NCI-H2081 treated with DMSO at 0.1 percent for 48 hours (cell line): ENCODE measurements at regions not wholly inside any gene's neighbourhood (a gene's known extent, or its start where the extent isn't known, plus 50 kb on each side); places are given as distances from the start of the nearest gene placed in this dataset.

ENCODE experiments used
- DNase-seq: peaks from one replicate; lab custom pipeline; 2025; lab: John Stamatoyannopoulos, UW

DNA sequence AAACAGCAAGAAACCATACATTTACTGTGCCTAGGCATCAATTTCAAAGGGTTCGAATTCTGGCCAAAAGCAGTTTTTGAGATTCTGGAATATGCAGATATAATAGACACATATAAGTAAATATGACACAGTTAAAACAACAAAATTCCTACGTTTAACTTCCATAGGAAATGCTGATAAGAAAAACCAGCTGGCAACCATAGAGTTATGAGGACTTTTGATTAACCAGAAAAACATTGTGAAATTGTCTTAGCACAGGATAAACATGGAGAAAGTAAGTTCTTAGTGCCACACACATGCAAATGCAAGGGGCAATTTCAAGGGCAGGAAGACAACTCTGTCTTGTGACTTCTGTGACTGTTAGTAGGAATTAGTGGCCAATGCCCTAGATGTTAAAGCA lies 702.1 kb downstream of the TNS3 start:
- no peak for DNase-seq

DNA sequence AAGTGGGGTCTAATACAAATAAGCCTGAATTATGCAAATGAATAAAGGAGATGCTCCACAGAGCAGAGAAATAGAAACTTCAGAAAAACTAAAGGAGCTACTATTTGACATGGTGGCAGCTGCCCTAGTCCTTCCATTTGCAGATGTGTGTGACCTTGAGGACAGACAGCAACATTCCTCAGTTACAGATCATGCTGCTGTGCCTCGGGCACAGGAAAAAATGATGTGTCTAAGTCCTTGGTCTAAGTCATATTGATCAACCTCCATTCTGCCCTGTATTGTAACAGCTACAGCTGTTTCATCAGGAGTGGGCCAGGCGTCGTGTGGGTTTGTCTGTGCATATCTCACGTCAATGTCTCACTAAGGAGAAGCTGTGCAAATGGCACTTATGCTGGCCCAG lies 710.4 kb downstream of the TNS3 start:
- DNase-seq = no peak

GRCh38 chr7:46864716-46865115 lies 717.2 kb downstream of the TNS3 start:
- DNase-seq = no peak

GRCh38 chr7:46859963-46860475 lies 721.9 kb downstream of the TNS3 start:
- no peak for DNase-seq

DNA sequence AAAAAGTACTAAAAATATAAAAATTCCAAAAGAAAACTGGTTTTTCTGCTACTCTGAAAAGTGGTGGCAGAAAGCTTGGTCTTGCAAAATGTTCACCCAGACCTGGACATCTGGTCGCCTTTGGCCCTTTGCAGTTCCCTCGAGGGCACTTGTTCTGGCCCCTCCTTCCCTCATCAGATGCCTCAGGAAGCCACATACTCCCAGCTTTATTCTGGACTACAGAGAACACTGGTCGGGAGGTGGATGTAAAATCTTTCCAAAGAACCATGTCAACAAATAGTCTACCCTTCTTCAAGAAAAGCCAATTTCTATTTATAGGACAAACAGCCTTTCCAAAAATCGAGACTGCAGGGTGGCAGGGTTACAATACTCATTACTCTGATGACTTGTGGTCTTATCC lies 726.1 kb downstream of the TNS3 start:
- no peak for DNase-seq

GRCh38 chr7:46854958-46855473 lies 726.9 kb downstream of the TNS3 start:
- no peak for DNase-seq

- DNase-seq = no peak
These were observed 728.5 kb downstream of the TNS3 start for GRCh38 chr7:46853451-46853850.

DNA sequence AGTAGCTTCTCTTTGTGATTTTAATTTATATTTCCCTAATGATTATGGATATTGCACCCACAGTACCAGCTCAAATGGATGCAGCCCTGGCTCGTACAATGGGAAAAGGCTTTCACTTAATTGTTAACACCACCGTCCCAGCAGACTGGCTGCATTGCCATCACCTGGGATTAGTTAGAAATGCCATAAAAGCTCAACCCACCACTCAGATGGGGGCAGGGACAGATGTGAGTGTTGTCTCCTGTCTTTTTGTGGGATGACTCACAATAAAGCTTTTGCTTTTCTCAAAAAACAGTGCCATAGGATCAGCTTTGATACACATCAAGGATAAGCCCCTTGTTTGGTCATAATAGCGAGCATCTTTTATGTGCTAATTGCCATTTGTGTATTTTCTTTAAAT lies 729.1 kb downstream of the TNS3 start:
- DNase-seq = no peak

DNA sequence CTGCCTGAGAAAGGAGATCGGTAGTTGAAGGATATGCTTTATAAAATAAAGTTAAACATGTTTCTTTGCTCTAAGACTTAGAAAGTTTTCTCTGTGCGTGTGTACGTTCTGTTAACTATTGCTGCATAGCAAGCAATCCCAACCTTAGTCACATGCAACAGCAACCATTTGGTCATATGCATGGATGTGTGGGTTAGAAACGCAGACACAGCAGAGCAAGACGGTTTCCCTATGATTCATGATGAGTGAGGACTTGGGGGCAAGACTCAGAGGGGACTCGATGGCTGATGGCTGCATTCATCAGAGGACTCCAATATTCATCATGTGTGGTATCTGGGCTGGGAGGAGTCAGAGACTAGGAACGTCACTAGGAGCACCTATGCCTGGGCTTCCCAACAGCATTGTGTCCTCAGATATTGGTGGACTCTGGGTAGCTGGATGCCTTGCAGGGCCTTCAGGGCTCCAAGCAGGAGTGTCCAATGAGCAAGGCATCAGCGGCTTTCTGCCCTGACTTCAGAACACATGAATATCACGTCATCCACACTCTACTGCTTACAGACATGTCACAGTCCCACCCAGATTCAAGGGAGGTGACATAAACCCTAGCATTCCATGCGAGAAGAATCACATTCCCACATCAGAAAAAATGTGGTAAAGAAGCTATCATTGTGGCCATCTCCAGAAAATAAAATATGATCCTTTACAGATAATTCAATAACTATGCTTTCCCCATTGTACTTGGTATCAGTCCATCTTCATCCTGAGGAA lies 731.2 kb downstream of the TNS3 start:
- DNase-seq = no peak

DNA sequence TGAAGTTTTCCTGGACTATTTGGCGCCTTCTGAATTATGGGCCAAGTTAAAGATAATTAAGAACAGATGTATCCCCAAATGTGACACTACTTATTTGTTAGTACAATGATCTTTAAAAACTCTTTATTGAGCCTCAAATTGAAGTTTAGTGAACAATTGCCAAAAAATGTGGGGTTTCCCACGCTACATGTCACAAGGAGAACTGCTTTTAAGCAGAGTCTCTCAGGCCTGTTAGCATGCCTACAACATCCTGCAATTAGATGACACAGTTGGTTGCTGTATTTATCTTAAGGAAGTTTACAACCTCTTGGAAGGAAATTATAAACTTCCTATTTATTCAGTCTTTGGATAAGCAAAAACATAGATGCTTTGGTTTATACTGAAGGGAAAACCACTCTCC lies 733.0 kb downstream of the TNS3 start:
- DNase-seq = no peak

- DNase-seq = no peak
These were observed 733.6 kb downstream of the TNS3 start for GRCh38 chr7:46848311-46848710.

- no peak for DNase-seq
These were observed 734.8 kb downstream of the TNS3 start for GRCh38 chr7:46847126-46847525.

- DNase-seq = no peak
These were observed 737.4 kb downstream of the TNS3 start for GRCh38 chr7:46844486-46844885.

GRCh38 chr7:46841248-46841647 lies 740.7 kb downstream of the TNS3 start:
- DNase-seq = no peak

GRCh38 chr7:46839651-46840050 lies 742.3 kb downstream of the TNS3 start:
- DNase-seq = no peak

DNA sequence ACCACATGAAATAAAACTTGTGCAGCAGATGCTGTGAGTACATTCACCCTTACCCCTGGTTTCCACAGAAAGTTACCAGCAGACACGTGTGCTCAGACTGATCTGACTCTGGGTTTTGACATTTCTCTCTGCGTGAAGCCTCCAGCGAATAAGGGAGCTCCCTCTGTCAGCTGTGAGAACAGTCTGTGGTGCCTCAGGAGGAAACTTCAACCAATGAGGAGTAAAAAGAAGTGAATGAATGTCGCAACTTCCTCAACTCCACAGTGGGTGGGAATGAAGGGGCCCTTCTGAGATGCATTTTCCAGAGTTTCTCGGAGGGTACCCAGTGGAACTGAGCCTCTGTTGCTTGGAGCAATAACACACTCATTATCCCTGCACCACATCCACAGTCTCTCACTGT lies 743.4 kb downstream of the TNS3 start:
- no peak for DNase-seq

DNA sequence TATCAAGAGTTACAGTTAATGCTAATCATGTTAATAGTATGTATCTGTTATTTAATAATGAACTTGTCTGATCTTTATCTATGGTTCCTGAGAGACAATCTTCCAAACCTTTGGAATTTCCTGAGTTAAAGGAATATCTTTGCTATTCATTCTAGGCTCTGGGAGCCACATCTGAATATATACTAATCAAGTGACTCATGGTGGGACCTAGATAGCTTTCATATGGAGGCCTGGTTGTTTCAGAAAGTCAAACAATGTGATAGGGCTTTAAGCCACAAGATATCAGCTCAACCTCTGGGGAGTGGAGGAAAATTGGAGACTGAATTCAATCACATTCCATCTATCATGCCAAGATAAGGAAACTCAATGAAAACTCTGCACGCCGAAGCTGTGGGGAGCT lies 746.4 kb downstream of the TNS3 start:
- DNase-seq = no peak

DNA sequence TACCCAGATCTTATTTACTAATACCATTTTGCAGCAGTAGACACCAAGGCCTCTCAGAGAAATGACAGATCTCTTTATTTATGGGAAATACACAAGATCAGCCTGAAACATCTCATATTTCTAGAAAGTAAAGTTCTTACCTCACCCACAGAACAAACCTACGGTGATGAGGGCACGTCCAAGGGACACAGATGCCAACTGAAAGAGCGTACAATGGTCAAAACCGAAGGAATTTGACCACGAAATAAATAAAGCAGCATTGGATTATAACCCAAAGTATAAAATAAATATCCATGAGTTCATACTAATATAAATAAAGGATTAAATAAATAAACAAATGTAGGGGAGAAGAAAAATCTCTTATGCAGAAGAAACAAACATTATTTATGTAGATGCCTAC lies 747.0 kb downstream of the TNS3 start:
- no peak for DNase-seq

DNA sequence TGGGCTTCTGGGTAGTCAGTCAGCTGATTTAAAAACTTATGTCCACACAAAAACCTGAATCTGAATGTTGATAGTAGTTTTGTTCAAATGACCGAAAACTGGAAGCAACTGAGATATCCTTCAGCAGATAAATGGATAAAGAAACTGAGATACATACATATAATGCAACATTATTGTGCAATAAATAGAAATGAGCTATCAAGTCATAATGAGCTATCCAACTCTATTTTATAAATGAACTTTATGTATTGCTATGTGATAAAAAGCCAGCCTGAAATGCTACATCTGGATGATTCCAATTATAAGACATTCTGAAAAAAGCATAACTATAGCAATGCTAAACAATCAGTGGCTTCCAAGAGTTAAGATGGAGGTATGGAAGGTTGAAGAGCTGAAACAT lies 748.7 kb downstream of the TNS3 start:
- no peak for DNase-seq

- no peak for DNase-seq
These were observed 749.8 kb downstream of the TNS3 start for GRCh38 chr7:46832136-46832535.

DNA sequence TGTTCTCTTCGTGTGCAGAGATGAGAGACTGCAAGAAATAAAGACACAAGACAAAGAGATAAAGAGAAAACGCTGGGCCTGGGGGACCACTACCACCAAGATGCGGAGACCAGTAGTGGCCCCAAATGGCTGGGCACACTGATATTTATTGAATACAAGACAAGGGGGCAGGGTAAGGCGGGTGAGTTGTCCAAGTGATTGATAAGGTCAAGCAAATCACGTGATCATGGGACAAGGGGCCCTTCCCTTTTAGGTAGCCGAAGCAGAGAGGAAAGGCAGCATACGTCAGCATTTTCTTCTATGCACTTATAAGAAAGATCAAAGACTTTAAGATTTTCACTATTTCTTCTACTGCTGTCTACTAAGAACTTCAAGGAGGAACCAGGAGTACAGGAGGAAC lies 762.1 kb downstream of the TNS3 start:
- DNase-seq = no peak

DNA sequence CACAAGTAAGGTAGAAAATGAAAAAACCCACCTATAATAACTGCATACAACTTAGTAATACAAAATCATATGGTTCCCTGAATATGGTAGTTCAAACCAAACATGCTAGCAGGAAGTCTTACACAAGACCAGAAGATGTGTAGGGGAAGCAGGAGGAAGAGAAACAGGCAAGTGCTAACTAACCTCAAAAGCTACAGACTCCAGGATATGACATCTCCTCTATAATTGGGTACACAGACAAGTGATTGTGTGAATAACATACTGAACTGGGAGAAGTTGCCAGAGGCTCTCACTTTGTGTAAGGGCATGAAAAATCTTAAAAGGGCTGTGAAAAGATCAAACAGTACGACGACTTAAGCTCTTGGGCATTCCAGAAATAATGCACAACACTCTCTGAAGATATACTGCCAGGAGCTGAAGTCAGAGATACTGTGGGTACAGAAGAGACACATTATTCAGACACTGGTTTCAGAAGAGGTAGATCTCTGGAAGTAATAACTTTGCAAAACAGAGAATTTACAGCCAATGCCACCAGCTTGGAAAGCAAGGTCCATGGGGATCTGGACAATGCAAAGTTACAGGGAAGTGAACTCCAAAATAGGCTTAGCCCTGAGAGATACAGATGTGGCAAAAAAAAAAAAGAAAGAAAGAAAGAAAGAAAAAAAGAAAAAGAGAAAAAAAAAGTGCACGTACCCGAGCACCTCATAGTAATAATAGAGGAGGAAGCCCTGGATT lies 767.2 kb downstream of the TNS3 start:
- DNase-seq = no peak

- DNase-seq = no peak
These were observed 769.7 kb downstream of the TNS3 start for GRCh38 chr7:46812101-46812675.
